PC-9 (cell line): ENCODE measurements at regions not wholly inside any gene's neighbourhood (a gene's known extent, or its start where the extent isn't known, plus 50 kb on each side); places are given as distances from the start of the nearest gene placed in this dataset.

Experiments
- BruUV-seq: library from RNA; stranded (reverse); fragments of 400-500 nt; replicated peaks from 2 replicates; lab custom pipeline; 2021; lab: Mats Ljungman, UMichigan
- CTCF ChIA-PET: fragments of 300-600 bp; sonication (Branson Sonifier 250); formaldehyde crosslinking; loops from one replicate; lab custom pipeline; 2022; ENCODE audit warnings: antibody characterized with exemption; lab: Charles Lee
- POLR2A ChIA-PET: fragments of 300-600 bp; sonication (Branson Sonifier 250); formaldehyde crosslinking; loops from one replicate; lab custom pipeline; 2022; ENCODE audit warnings: antibody characterized with exemption; ENCODE audit not compliant: unreplicated experiment; lab: Charles Lee
- DNase-seq, 2 experiments: peaks; one replicate each; pipeline versions ENCODE4 v3.0.0 to v3.0.0-alpha.2; 2015 to 2022; ENCODE audit warnings: mixed read lengths in 1 of 2
- H2AFZ ChIP-seq: fragments of 200-600 bp; sonication (generic); 2 replicates; pipeline ENCODE4 v1.8.1; 2017; ENCODE audit warnings: antibody characterized with exemption
- H3F3A ChIP-seq: fragments of 200-600 bp; sonication (generic); 2 replicates; pipeline ENCODE4 v1.8.1; 2017; ENCODE audit warnings: antibody characterized with exemption, mild to moderate bottlenecking, low read depth; ENCODE audit not compliant: insufficient read depth
- H3K27ac ChIP-seq: fragments of 200-600 bp; sonication (generic); 2 replicates; pipeline ENCODE4 v1.6.1; 2016; ENCODE audit warnings: mixed run types
- H3K27me3 ChIP-seq: fragments of 200-600 bp; sonication (generic); 2 replicates; pipeline ENCODE4 v1.6.1; 2016; ENCODE audit warnings: low read depth, mixed run types; ENCODE audit not compliant: insufficient read depth
- H3K36me3 ChIP-seq: fragments of 200-600 bp; sonication (generic); 2 replicates; pipeline ENCODE4 v1.6.1; 2016; ENCODE audit warnings: low read depth, mixed run types
- H3K4me1 ChIP-seq: fragments of 200-600 bp; sonication (generic); replicated peaks from 2 replicates; pipeline ENCODE4 v1.6.1; 2016; ENCODE audit warnings: mixed run types; ENCODE audit not compliant: insufficient read depth
- H3K4me2 ChIP-seq: fragments of 200-600 bp; sonication (generic); 2 replicates; pipeline ENCODE4 v1.6.1; 2017; ENCODE audit warnings: mixed run types
- H3K4me3 ChIP-seq: fragments of 200-600 bp; sonication (generic); 2 replicates; pipeline ENCODE4 v1.6.1; 2016; ENCODE audit warnings: mixed run types
- H3K79me2 ChIP-seq: fragments of 200-600 bp; sonication (generic); 2 replicates; pipeline ENCODE4 v1.6.1; 2017; ENCODE audit warnings: low read depth, mixed run types
- H3K9me2 ChIP-seq: fragments of 200-600 bp; sonication (generic); 2 replicates; pipeline ENCODE4 v1.8.1; 2017; ENCODE audit warnings: mild to moderate bottlenecking; ENCODE audit not compliant: insufficient read depth
- H3K9me3 ChIP-seq: fragments of 200-600 bp; sonication (generic); 2 replicates; pipeline ENCODE4 v1.8.1; 2016; ENCODE audit warnings: low read depth; ENCODE audit not compliant: insufficient read depth
- H4K20me1 ChIP-seq: fragments of 200-600 bp; sonication (generic); 2 replicates; pipeline ENCODE4 v1.8.1; 2017; ENCODE audit not compliant: insufficient read depth
- EZH2 ChIP-seq: fragments of 200-600 bp; sonication (generic); IDR thresholded peaks from 2 replicates; pipeline ENCODE4 v1.8.0; 2017; ENCODE audit warnings: antibody characterized with exemption, low read depth
- intact Hi-C: fragments of 100-400 bp; cut with micrococcal nuclease; formaldehyde crosslinking; loops from one replicate; pipeline ENCODE4 v1.10.0; 2022; ENCODE audit not compliant: unreplicated experiment
- TF ChIP-seq, protein P1 (sequence below): fragments of 200-600 bp; sonication (generic); conservative IDR thresholded peaks from 2 replicates; pipeline ENCODE4 v1.6.1; 2017; ENCODE audit warnings: mixed run types, antibody characterized with exemption, mild to moderate bottlenecking, moderate library complexity

DNA sequence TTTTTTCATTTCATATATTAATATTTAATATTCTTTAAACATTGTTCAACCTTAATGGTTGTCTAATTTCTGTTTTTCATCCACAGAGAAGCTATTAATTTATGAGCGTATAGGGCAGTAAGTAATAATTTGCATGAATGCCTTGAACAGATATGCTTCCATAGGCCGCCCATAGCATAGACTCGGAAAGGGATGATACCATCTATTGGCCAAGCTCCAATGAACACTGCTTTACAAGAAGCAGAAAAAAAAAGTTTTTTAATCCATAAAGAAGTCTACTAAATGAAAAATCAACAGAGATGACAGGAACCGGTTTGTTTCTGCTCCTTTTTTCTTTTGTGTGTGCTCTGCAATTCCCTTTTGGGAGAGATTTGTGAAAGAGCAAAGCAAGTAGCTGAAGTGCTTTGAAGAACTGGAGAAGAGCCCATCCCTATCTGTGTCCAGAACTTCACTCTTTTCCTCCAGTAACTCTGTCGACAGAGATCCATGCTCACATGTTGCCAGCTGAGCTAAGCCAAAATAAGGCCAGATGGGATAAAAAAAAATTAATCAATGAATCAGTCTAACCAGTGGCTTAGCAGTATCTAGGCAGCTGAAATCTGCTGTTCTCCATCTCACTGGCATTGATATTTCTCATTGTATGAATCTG, 215.9 kb upstream of the SOX21 start:
- H3F3A ChIP-seq: no peaks in the 10 kb centered on the region
- H3K27ac ChIP-seq: no peak overlapping the region
- no peaks in the 10 kb centered on the region for H3K9me3 ChIP-seq
- TF ChIP-seq, protein P1, sequence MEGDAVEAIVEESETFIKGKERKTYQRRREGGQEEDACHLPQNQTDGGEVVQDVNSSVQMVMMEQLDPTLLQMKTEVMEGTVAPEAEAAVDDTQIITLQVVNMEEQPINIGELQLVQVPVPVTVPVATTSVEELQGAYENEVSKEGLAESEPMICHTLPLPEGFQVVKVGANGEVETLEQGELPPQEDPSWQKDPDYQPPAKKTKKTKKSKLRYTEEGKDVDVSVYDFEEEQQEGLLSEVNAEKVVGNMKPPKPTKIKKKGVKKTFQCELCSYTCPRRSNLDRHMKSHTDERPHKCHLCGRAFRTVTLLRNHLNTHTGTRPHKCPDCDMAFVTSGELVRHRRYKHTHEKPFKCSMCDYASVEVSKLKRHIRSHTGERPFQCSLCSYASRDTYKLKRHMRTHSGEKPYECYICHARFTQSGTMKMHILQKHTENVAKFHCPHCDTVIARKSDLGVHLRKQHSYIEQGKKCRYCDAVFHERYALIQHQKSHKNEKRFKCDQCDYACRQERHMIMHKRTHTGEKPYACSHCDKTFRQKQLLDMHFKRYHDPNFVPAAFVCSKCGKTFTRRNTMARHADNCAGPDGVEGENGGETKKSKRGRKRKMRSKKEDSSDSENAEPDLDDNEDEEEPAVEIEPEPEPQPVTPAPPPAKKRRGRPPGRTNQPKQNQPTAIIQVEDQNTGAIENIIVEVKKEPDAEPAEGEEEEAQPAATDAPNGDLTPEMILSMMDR: no peak
- no peak for TF ChIP-seq EZH2
- H3K9me2 ChIP-seq: no peaks in the 10 kb centered on the region
- no peaks in the 10 kb centered on the region for H3K4me1 ChIP-seq
- no peak overlapping the region for H3K4me3 ChIP-seq
- H3K4me2 ChIP-seq: no peak overlapping the region
- H3K36me3 ChIP-seq: no peaks in the 10 kb centered on the region
- ChIA-PET POLR2A (no interaction called here), CTCF (no interaction called here)
- no peaks in the 10 kb centered on the region for H4K20me1 ChIP-seq
- peaks cover 26% of the 10 kb centered on the region for H3K27me3 ChIP-seq
- no peaks in the 10 kb centered on the region for H3K79me2 ChIP-seq
- BruUV-seq: no TSS peak
- intact Hi-C loops: no loop called here
- H2AFZ ChIP-seq: no peak overlapping the region
- DNase-seq: no peak

DNA sequence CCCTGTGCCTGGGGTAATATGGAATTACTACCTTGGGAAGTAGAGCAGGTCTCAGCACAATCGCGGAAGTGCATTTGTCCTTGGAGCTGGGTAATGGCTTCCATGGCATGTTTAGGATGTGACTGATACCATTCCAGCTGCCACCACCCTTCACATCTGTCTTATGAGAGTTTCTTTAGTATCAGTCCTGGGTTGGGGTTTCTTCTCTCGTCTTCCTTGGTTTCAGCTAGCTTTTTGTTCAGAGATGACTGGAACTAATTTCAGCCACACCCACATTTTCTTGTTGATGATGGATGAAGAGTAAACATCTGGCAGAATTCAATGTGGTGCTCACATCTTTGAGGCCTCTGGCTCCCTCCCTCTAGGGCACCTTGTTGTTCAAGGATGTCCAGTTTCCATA, 212.9 kb upstream of the SOX21 start:
- no peaks in the 10 kb centered on the region for H3K79me2 ChIP-seq
- no peaks in the 10 kb centered on the region for H3K9me2 ChIP-seq
- H3K4me3 ChIP-seq: no peak overlapping the region
- no peak overlapping the region for H3K27ac ChIP-seq
- no peak for DNase-seq
- H3K36me3 ChIP-seq: no peaks in the 10 kb centered on the region
- H4K20me1 ChIP-seq: peaks cover 6% of the 10 kb centered on the region; the same call in 1 of the 2 replicates
- TF ChIP-seq, protein P1: no peak
- no peak for TF ChIP-seq EZH2
- no peaks in the 10 kb centered on the region for H3F3A ChIP-seq
- H3K4me1 ChIP-seq: no peaks in the 10 kb centered on the region
- peaks cover 38% of the 10 kb centered on the region for H3K27me3 ChIP-seq
- POLR2A ChIA-PET: no interaction called here
- no peaks in the 10 kb centered on the region for H3K9me3 ChIP-seq
- CTCF ChIA-PET: no interaction called here
- BruUV-seq: no TSS peak
- H2AFZ ChIP-seq: no peak overlapping the region
- no peak overlapping the region for H3K4me2 ChIP-seq
- intact Hi-C loops: no loop called here

DNA sequence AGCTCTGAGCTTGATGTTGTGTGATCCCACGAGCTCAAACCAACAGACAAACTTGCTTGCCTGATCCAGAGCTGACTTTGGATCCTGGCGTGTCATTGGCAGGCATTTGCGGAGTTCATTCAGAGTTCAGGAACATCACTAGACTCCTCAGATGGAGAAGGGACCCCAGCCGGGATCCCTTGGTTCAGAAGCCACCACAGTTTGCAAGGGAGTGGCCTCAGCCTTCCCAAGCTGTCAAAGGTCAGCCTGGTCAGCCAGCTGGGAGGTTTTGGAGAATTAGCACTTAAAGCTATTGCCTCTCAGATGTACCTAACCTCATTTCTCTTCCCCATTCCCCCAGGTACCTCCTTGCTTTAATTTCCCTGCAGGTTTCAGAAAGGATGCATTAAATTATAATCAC, 208.8 kb upstream of the SOX21 start:
- no peak for DNase-seq
- TF ChIP-seq, protein P1: no peak
- no peak for TF ChIP-seq EZH2
- no peaks in the 10 kb centered on the region for H3K36me3 ChIP-seq
- no peak overlapping the region for H3K27ac ChIP-seq
- no peaks in the 10 kb centered on the region for H3K79me2 ChIP-seq
- no peak overlapping the region for H3K4me2 ChIP-seq
- CTCF ChIA-PET: no interaction called here
- peaks cover 6% of the 10 kb centered on the region; the same call in 1 of the 2 replicates for H4K20me1 ChIP-seq
- H3K4me1 ChIP-seq: no peaks in the 10 kb centered on the region
- H3K9me2 ChIP-seq: no peaks in the 10 kb centered on the region
- no TSS peak for BruUV-seq
- no peak overlapping the region for H3K4me3 ChIP-seq
- H3K27me3 ChIP-seq: peaks cover 21% of the 10 kb centered on the region
- H3K9me3 ChIP-seq: no peaks in the 10 kb centered on the region
- H2AFZ ChIP-seq: no peak overlapping the region
- intact Hi-C loops: no loop called here
- H3F3A ChIP-seq: no peaks in the 10 kb centered on the region
- POLR2A ChIA-PET: no interaction called here
